ENCODE measurements at regions not wholly inside any gene's neighbourhood (a gene's known extent, or its start where the extent isn't known, plus 50 kb on each side); places are given as distances from the start of the nearest gene placed in this dataset.

DNA sequence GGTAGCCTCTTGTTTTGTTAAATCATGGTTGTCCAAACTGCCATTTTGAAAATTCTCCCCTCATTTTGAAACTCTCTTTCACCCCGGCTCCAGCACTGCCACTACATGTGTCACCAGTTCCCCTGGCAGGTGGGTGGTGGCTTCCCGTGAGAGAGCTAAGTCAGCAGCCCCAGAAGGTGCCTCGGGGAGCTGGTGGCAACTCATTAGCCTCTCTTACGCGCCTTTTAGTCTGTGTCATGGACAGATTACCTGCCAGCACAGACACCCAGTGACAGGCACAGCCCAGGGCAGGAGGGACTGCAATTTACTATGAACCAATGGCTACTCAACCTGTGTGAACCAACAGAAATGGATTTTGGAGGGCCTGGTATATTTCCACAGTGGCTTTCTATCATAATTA, 147.1 kb upstream of the SASH1 start:
- no peak overlapping the region for H3K4me2 ChIP-seq (replicated peaks; ENCODE audit: extremely low read depth, low read length, poor library complexity, severe bottlenecking)
- H3K36me3 ChIP-seq (replicated peaks in 1 of 2; ENCODE audit: control insufficient read depth in 1 of 2, insufficient read depth in 2 of 2, low read length in 2 of 2), result no peaks in the 10 kb centered on the region
- Mint-ChIP-seq H3K4me1 (no peaks in the 10 kb centered on the region), H3K9me3 (peaks cover 0 to 6% (median 2%) of the 10 kb centered on the region in 7 donors), H3K4me3 (peak overlapping the region in 1 of 2 donors; percentile 44), H3K36me3 (no peaks in the 10 kb centered on the region), H3K27ac (no peak overlapping the region), H3K27me3 (ENCODE audit: low read depth in 3 of 3) (peaks cover 19 to 35% (median 23%) of the 10 kb centered on the region in 3 donors)
- TF ChIP-seq, protein P1, sequence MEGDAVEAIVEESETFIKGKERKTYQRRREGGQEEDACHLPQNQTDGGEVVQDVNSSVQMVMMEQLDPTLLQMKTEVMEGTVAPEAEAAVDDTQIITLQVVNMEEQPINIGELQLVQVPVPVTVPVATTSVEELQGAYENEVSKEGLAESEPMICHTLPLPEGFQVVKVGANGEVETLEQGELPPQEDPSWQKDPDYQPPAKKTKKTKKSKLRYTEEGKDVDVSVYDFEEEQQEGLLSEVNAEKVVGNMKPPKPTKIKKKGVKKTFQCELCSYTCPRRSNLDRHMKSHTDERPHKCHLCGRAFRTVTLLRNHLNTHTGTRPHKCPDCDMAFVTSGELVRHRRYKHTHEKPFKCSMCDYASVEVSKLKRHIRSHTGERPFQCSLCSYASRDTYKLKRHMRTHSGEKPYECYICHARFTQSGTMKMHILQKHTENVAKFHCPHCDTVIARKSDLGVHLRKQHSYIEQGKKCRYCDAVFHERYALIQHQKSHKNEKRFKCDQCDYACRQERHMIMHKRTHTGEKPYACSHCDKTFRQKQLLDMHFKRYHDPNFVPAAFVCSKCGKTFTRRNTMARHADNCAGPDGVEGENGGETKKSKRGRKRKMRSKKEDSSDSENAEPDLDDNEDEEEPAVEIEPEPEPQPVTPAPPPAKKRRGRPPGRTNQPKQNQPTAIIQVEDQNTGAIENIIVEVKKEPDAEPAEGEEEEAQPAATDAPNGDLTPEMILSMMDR (IDR thresholded peaks at IDR 0.05), result no peak
- no peak overlapping the region for H3K27ac ChIP-seq (ENCODE audit: low read depth in 1 of 2, low read length in 2 of 2)
- no peak overlapping the region for H2AFZ ChIP-seq (ENCODE audit: insufficient read depth, low read depth, low read length, poor library complexity, severe bottlenecking)
- H3K4me3 ChIP-seq (replicated peaks in 1 of 3; ENCODE audit: low read depth in 2 of 3, low read length in 3 of 3), result no peak overlapping the region
- no peaks in the 10 kb centered on the region for H3K4me1 ChIP-seq (ENCODE audit: control insufficient read depth in 1 of 2, insufficient read depth in 2 of 2, low read length in 2 of 2)
- DNase-seq, result no peak
- 89% methylated on average over 3 of the region's 5 CpGs for WGBS (ENCODE audit: insufficient coverage)
- H3K9me3 ChIP-seq (replicated peaks in 1 of 2; ENCODE audit: control insufficient read depth in 1 of 2, insufficient read depth in 1 of 2, low read length in 2 of 2), result no peaks in the 10 kb centered on the region
- H3K9ac ChIP-seq (ENCODE audit: insufficient read depth, low read length, poor library complexity, severe bottlenecking), result no peak overlapping the region
- H3K79me2 ChIP-seq (ENCODE audit: insufficient read depth, low read length), result no peaks in the 10 kb centered on the region
- peaks cover 7 to 11% of the 10 kb centered on the region in 2 donors for H3K27me3 ChIP-seq (ENCODE audit: control insufficient read depth in 2 of 2, insufficient read depth in 2 of 2, low read length in 2 of 2)
- H4K20me1 ChIP-seq (ENCODE audit: insufficient read depth, low read length), result no peaks in the 10 kb centered on the region
- intact Hi-C loops (cut with micrococcal nuclease), result no loop called here

- H3K27me3 ChIP-seq (ENCODE audit: control insufficient read depth in 2 of 2, insufficient read depth in 2 of 2, low read length in 2 of 2), result peaks cover 28 to 45% of the 10 kb centered on the region in 2 donors
- H2AFZ ChIP-seq (ENCODE audit: insufficient read depth, low read depth, low read length, poor library complexity, severe bottlenecking), result no peak overlapping the region
Measured at GRCh38 chr6:148199584-148199983, 143.1 kb upstream of the SASH1 start.

More at GRCh38 chr6:148199584-148199983, 143.1 kb upstream of the SASH1 start:
- TF ChIP-seq, protein P1 (IDR thresholded peaks at IDR 0.05), result no peak
- Mint-ChIP-seq H3K36me3 (no peaks in the 10 kb centered on the region), H3K27me3 (ENCODE audit: low read depth in 3 of 3) (peaks cover 38 to 64% (median 49%) of the 10 kb centered on the region in 3 donors), H3K4me1 (peaks cover 6% of the 10 kb centered on the region), H3K4me3 (peak overlapping the region in 1 of 2 donors; percentile 36), H3K9me3 (peaks cover 0 to 6% (median 3%) of the 10 kb centered on the region in 7 donors), H3K27ac (no peak overlapping the region)
- Histone ChIP-seq H3K79me2 (ENCODE audit: insufficient read depth, low read length) (no peaks in the 10 kb centered on the region), H3K27ac (ENCODE audit: low read depth in 1 of 2, low read length in 2 of 2) (no peak overlapping the region), H3K36me3 (replicated peaks in 1 of 2; ENCODE audit: control insufficient read depth in 1 of 2, insufficient read depth in 2 of 2, low read length in 2 of 2) (no peaks in the 10 kb centered on the region), H3K4me1 (ENCODE audit: control insufficient read depth in 1 of 2, insufficient read depth in 2 of 2, low read length in 2 of 2) (peaks cover 0 to 2% of the 10 kb centered on the region in 2 donors), H3K9ac (ENCODE audit: insufficient read depth, low read length, poor library complexity, severe bottlenecking) (no peak overlapping the region), H3K4me2 (replicated peaks; ENCODE audit: extremely low read depth, low read length, poor library complexity, severe bottlenecking) (no peak overlapping the region), H4K20me1 (ENCODE audit: insufficient read depth, low read length) (no peaks in the 10 kb centered on the region), H3K9me3 (replicated peaks in 1 of 2; ENCODE audit: control insufficient read depth in 1 of 2, insufficient read depth in 1 of 2, low read length in 2 of 2) (no peaks in the 10 kb centered on the region), H3K4me3 (replicated peaks in 1 of 3; ENCODE audit: low read depth in 2 of 3, low read length in 3 of 3) (no peak overlapping the region)
- no peak for DNase-seq
- intact Hi-C loops (cut with micrococcal nuclease), result no loop called here
- WGBS (ENCODE audit: insufficient coverage), result 100% methylated on average over 1 of the region's 3 CpGs
